ENCODE measurements at regions not wholly inside any gene's neighbourhood (a gene's known extent, or its start where the extent isn't known, plus 50 kb on each side); places are given as distances from the start of the nearest gene placed in this dataset.

GRCh38 chr6:68273297-68273696, 361.8 kb upstream of the ADGRB3 start:
- no peak overlapping the region for H3K4me3 ChIP-seq (ENCODE audit: control insufficient read depth, low read depth, low read length)
- DNase-seq (ENCODE audit: low read depth) = no peak
- TF ChIP-seq CTCF (IDR thresholded peaks at IDR 0.05; ENCODE audit: control insufficient read depth, insufficient read depth, low read depth, low read length, missing control alignments) = no peak

GRCh38 chr6:68256391-68256790, 378.7 kb upstream of the ADGRB3 start:
- no peak for DNase-seq (ENCODE audit: low read depth)
- H3K4me3 ChIP-seq (ENCODE audit: control insufficient read depth, low read depth, low read length) = no peak overlapping the region
- no peak for TF ChIP-seq CTCF (IDR thresholded peaks at IDR 0.05; ENCODE audit: control insufficient read depth, insufficient read depth, low read depth, low read length, missing control alignments)

GRCh38 chr6:68252632-68253031, 382.4 kb upstream of the ADGRB3 start:
- H3K4me3 ChIP-seq (ENCODE audit: control insufficient read depth, low read depth, low read length) = no peak overlapping the region
- DNase-seq (ENCODE audit: low read depth) = no peak
- TF ChIP-seq CTCF (IDR thresholded peaks at IDR 0.05; ENCODE audit: control insufficient read depth, insufficient read depth, low read depth, low read length, missing control alignments) = no peak

- no peak for TF ChIP-seq CTCF (IDR thresholded peaks at IDR 0.05; ENCODE audit: control insufficient read depth, insufficient read depth, low read depth, low read length, missing control alignments)
- DNase-seq (ENCODE audit: low read depth) = no peak
- H3K4me3 ChIP-seq (ENCODE audit: control insufficient read depth, low read depth, low read length) = no peak overlapping the region
Observed at GRCh38 chr6:68247782-68248181, 387.3 kb upstream of the ADGRB3 start.

GRCh38 chr6:68240726-68241125, 394.4 kb upstream of the ADGRB3 start:
- DNase-seq (ENCODE audit: low read depth) = no peak
- TF ChIP-seq CTCF (IDR thresholded peaks at IDR 0.05; ENCODE audit: control insufficient read depth, insufficient read depth, low read depth, low read length, missing control alignments) = no peak
- H3K4me3 ChIP-seq (ENCODE audit: control insufficient read depth, low read depth, low read length) = no peak overlapping the region

- no peak overlapping the region for H3K4me3 ChIP-seq (ENCODE audit: control insufficient read depth, low read depth, low read length)
- TF ChIP-seq CTCF (IDR thresholded peaks at IDR 0.05; ENCODE audit: control insufficient read depth, insufficient read depth, low read depth, low read length, missing control alignments) = no peak
- DNase-seq (ENCODE audit: low read depth) = no peak
Observed at GRCh38 chr6:68239034-68239433, 396.0 kb upstream of the ADGRB3 start.

GRCh38 chr6:68238097-68238601, 396.9 kb upstream of the ADGRB3 start:
- TF ChIP-seq CTCF (IDR thresholded peaks at IDR 0.05; ENCODE audit: control insufficient read depth, insufficient read depth, low read depth, low read length, missing control alignments) = no peak
- DNase-seq (ENCODE audit: low read depth) = no peak
- H3K4me3 ChIP-seq (ENCODE audit: control insufficient read depth, low read depth, low read length) = no peak overlapping the region

All from AG09309 (cell line).